ENCODE measurements at regions not wholly inside any gene's neighbourhood (a gene's known extent, or its start where the extent isn't known, plus 50 kb on each side); places are given as distances from the start of the nearest gene placed in this dataset.

- no peak for DNase-seq
- Histone ChIP-seq H3K4me3 (ENCODE audit: insufficient read depth, low read depth, low read length) (no peak overlapping the region), H3K27me3 (ENCODE audit: control insufficient read depth, insufficient read depth, low read length) (no peaks in the 10 kb centered on the region), H3K36me3 (replicated peaks; ENCODE audit: control insufficient read depth, insufficient read depth, low read length) (no peaks in the 10 kb centered on the region)
Observed at GRCh38 chr4:111221371-111221770, 598.5 kb upstream of the PITX2 start.

DNA sequence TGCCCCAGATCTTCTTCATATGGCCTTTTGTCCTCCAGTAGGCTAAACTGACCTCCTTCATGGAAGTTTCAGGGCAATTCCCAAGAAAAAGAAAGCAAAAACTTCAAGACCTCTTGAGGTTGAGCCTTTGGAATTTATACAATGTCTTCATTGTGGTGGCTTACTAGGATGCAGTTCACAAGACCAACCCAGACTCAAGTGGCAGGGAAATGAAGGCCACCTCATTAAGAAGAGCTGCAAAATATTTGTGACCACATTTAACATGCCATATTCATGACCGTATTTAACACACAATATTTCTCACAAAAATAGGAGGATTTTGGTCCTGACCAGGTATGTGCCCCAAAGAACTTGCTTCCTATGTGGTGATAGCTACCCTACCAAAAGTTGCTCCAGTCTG lies 605.5 kb upstream of the PITX2 start:
- Histone ChIP-seq H3K4me3 (ENCODE audit: insufficient read depth, low read depth, low read length) (no peak overlapping the region), H3K36me3 (replicated peaks; ENCODE audit: control insufficient read depth, insufficient read depth, low read length) (no peaks in the 10 kb centered on the region), H3K27me3 (ENCODE audit: control insufficient read depth, insufficient read depth, low read length) (no peaks in the 10 kb centered on the region)
- DNase-seq, result no peak

GRCh38 chr4:111228874-111229273 lies 606.0 kb upstream of the PITX2 start:
- H3K36me3 ChIP-seq (replicated peaks; ENCODE audit: control insufficient read depth, insufficient read depth, low read length), result no peaks in the 10 kb centered on the region
- DNase-seq, result no peak
- no peak overlapping the region for H3K4me3 ChIP-seq (ENCODE audit: insufficient read depth, low read depth, low read length)
- H3K27me3 ChIP-seq (ENCODE audit: control insufficient read depth, insufficient read depth, low read length), result no peaks in the 10 kb centered on the region

- H3K27me3 ChIP-seq (ENCODE audit: control insufficient read depth, insufficient read depth, low read length), result no peaks in the 10 kb centered on the region
- H3K4me3 ChIP-seq (ENCODE audit: insufficient read depth, low read depth, low read length), result no peak overlapping the region
- no peaks in the 10 kb centered on the region for H3K36me3 ChIP-seq (replicated peaks; ENCODE audit: control insufficient read depth, insufficient read depth, low read length)
- DNase-seq, result no peak
Observed at GRCh38 chr4:111230265-111230664, 607.4 kb upstream of the PITX2 start.

DNA sequence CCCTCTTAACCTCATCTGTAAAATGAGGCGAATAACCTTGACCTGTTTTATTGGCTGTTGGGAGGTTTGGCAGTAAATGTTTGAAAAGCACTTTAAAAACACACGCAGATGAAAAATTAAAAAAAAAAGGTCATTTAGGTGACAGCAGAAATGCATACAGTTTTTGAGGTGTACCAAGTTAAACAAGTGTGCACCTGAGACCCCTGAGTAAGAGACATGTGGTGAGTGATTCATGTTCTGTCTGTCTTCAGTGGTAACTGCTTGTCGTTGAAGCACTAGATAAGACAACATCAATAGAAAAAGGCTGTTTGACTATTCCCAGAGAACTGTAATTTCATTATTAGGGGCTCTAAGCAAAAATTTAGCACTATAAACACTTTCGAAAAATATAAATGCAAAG lies 608.4 kb upstream of the PITX2 start:
- no peaks in the 10 kb centered on the region for H3K36me3 ChIP-seq (replicated peaks; ENCODE audit: control insufficient read depth, insufficient read depth, low read length)
- H3K4me3 ChIP-seq (ENCODE audit: insufficient read depth, low read depth, low read length), result no peak overlapping the region
- no peaks in the 10 kb centered on the region for H3K27me3 ChIP-seq (ENCODE audit: control insufficient read depth, insufficient read depth, low read length)
- DNase-seq, result no peak

- no peaks in the 10 kb centered on the region for H3K36me3 ChIP-seq (replicated peaks; ENCODE audit: control insufficient read depth, insufficient read depth, low read length)
- no peak for DNase-seq
- no peak overlapping the region for H3K4me3 ChIP-seq (ENCODE audit: insufficient read depth, low read depth, low read length)
- no peaks in the 10 kb centered on the region for H3K27me3 ChIP-seq (ENCODE audit: control insufficient read depth, insufficient read depth, low read length)
Observed at GRCh38 chr4:111234939-111235338, 612.1 kb upstream of the PITX2 start.

DNA sequence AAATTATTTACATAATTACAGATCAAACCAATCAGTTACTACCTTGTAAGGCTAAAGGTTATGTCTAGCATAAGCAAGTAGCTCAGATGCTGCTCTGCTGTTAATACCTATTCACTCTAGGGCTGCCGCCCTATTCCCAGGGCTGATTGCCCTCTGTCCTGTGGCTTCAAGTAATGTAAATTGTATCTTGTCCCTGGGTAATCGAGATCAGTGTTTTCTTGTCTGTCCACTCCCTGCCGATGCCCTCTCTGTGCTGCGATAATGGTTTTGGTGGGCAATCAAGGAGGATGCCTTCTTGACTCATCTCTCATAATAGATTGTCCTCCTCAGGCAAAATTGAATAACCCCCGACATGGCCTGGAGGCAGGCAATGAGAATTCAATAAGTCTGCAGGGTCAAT lies 641.0 kb upstream of the PITX2 start:
- H3K4me3 ChIP-seq (ENCODE audit: insufficient read depth, low read depth, low read length), result no peak overlapping the region
- H3K36me3 ChIP-seq (replicated peaks; ENCODE audit: control insufficient read depth, insufficient read depth, low read length), result no peaks in the 10 kb centered on the region
- no peak for DNase-seq
- H3K27me3 ChIP-seq (ENCODE audit: control insufficient read depth, insufficient read depth, low read length), result no peaks in the 10 kb centered on the region

DNA sequence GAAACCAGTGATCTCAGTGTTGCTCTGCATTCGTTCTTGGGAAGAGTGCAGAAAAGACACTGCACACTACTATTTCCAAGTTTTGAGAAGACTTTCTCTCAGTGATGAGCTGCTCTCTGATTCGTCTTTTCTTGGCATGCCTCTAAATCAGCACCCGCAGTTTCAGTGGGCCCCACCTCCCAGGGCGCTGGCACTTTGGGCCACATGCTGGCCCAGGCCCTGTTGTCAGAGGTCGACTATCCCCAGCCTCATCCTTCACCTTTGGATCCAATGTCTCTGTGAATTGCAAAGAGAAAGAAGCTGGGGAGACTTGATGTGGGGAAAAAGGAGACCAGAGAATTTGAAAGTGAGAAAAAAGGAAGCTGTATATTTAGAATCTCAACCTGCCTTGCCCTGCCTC lies 644.1 kb upstream of the PITX2 start:
- Histone ChIP-seq H3K27me3 (ENCODE audit: control insufficient read depth, insufficient read depth, low read length) (no peaks in the 10 kb centered on the region), H3K36me3 (replicated peaks; ENCODE audit: control insufficient read depth, insufficient read depth, low read length) (no peaks in the 10 kb centered on the region), H3K4me3 (ENCODE audit: insufficient read depth, low read depth, low read length) (no peak overlapping the region)
- DNase-seq, result no peak

DNA sequence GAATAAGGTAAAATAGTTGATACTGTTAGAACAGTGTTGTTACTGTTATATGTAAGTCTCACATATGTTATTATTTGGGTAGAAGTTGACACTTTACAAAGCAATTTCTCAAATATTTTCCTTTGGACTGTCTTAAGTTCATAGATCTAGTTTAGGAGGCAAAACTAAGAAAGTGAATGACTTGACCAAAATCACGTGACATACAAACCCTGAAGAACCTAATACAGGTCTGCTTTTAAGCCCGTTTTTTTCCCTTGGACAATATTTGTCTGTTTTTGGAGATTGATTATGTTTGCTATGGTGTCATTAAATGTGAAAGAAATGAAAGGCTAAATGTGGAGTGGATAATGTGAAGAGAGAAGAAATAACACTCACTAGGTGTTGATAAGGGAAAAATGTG lies 644.9 kb upstream of the PITX2 start:
- no peak for DNase-seq
- Histone ChIP-seq H3K27me3 (ENCODE audit: control insufficient read depth, insufficient read depth, low read length) (no peaks in the 10 kb centered on the region), H3K36me3 (replicated peaks; ENCODE audit: control insufficient read depth, insufficient read depth, low read length) (no peaks in the 10 kb centered on the region), H3K4me3 (ENCODE audit: insufficient read depth, low read depth, low read length) (no peak overlapping the region)

GRCh38 chr4:111268769-111269414 lies 646.0 kb upstream of the PITX2 start:
- DNase-seq, result no peak
- no peaks in the 10 kb centered on the region for H3K27me3 ChIP-seq (ENCODE audit: control insufficient read depth, insufficient read depth, low read length)
- no peak overlapping the region for H3K4me3 ChIP-seq (ENCODE audit: insufficient read depth, low read depth, low read length)
- H3K36me3 ChIP-seq (replicated peaks; ENCODE audit: control insufficient read depth, insufficient read depth, low read length), result no peaks in the 10 kb centered on the region

GRCh38 chr4:111269439-111269838 lies 646.6 kb upstream of the PITX2 start:
- H3K27me3 ChIP-seq (ENCODE audit: control insufficient read depth, insufficient read depth, low read length), result no peaks in the 10 kb centered on the region
- H3K4me3 ChIP-seq (ENCODE audit: insufficient read depth, low read depth, low read length), result no peak overlapping the region
- no peaks in the 10 kb centered on the region for H3K36me3 ChIP-seq (replicated peaks; ENCODE audit: control insufficient read depth, insufficient read depth, low read length)
- no peak for DNase-seq

DNA sequence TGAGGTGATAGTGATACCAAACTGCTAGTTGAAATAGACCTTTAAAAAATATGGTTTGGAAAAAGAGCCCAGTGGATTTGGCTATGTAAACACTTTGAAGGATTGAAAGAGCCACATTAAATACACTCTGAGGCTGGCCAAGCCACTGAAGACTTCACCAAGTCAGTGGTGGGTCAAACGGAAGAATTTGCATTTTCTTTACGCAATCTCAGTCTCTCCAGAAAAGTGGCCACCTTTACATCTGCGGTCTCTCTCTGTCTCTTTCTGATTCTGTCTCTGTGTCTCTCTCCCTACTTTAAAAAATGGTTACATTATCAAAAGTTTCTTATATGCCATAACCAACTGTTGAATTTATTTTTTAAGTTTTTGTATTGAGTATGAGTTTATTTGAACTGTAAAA lies 651.2 kb upstream of the PITX2 start:
- no peak for DNase-seq
- Histone ChIP-seq H3K36me3 (replicated peaks; ENCODE audit: control insufficient read depth, insufficient read depth, low read length) (no peaks in the 10 kb centered on the region), H3K27me3 (ENCODE audit: control insufficient read depth, insufficient read depth, low read length) (no peaks in the 10 kb centered on the region), H3K4me3 (ENCODE audit: insufficient read depth, low read depth, low read length) (no peak overlapping the region)

DNA sequence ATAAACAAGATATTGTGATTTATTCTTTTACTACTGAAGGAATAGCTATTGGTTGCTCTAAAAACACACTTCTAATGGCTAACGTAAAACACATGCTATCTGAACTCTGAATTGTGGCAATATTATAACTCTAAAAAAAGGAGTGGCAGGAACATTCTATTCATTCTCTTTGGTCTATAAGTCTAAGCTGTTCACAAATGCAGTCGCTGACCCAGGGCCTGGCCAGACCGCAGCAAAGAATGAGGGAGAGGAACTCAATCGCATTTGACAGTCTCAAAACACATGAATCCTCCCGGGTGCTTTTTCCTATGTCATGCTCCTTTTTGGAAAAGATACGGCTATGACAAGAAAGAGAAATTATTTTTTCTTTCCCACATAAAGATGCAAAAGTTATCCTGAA lies 651.6 kb upstream of the PITX2 start:
- Histone ChIP-seq H3K4me3 (ENCODE audit: insufficient read depth, low read depth, low read length) (no peak overlapping the region), H3K36me3 (replicated peaks; ENCODE audit: control insufficient read depth, insufficient read depth, low read length) (no peaks in the 10 kb centered on the region), H3K27me3 (ENCODE audit: control insufficient read depth, insufficient read depth, low read length) (no peaks in the 10 kb centered on the region)
- DNase-seq, result no peak

- H3K36me3 ChIP-seq (replicated peaks; ENCODE audit: control insufficient read depth, insufficient read depth, low read length), result no peaks in the 10 kb centered on the region
- H3K4me3 ChIP-seq (ENCODE audit: insufficient read depth, low read depth, low read length), result no peak overlapping the region
- no peaks in the 10 kb centered on the region for H3K27me3 ChIP-seq (ENCODE audit: control insufficient read depth, insufficient read depth, low read length)
- DNase-seq, result no peak
Observed at GRCh38 chr4:111281219-111281618, 658.3 kb upstream of the PITX2 start.

GRCh38 chr4:111282035-111282434 lies 659.2 kb upstream of the PITX2 start:
- no peaks in the 10 kb centered on the region for H3K27me3 ChIP-seq (ENCODE audit: control insufficient read depth, insufficient read depth, low read length)
- no peak for DNase-seq
- H3K36me3 ChIP-seq (replicated peaks; ENCODE audit: control insufficient read depth, insufficient read depth, low read length), result no peaks in the 10 kb centered on the region
- no peak overlapping the region for H3K4me3 ChIP-seq (ENCODE audit: insufficient read depth, low read depth, low read length)

DNA sequence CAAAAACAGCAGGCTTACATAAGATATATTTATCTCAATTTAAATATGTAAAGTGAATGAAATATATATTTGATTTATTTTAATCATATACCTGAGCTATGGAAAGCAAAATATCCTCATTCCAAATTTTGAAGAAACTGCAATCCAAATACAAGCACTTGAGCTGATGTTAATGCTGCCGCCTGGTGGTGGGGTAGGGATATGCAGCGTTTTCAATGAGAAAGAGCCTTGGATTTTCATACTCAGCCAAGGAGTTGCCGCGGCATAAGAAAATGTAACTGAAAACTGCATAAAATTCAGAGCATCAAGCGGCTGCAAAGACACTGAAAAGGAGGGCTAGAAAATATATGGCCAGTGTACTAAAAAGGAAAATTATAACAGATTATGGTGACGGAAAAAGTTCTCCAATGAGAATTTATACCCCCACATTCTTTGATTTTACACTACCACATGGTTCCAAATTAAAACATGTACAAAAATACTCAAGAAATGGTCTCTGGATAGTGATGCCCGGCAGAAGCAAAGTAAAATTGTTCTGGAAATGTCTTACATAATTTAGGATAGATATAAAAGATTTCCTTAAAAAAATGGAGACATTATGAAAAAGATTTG lies 660.3 kb upstream of the PITX2 start:
- peak; percentile 39 for DNase-seq
- H3K4me3 ChIP-seq (ENCODE audit: insufficient read depth, low read depth, low read length), result no peak overlapping the region
- H3K27me3 ChIP-seq (ENCODE audit: control insufficient read depth, insufficient read depth, low read length), result no peaks in the 10 kb centered on the region
- H3K36me3 ChIP-seq (replicated peaks; ENCODE audit: control insufficient read depth, insufficient read depth, low read length), result no peaks in the 10 kb centered on the region
